ENCODE measurements at regions not wholly inside any gene's neighbourhood (a gene's known extent, or its start where the extent isn't known, plus 50 kb on each side); places are given as distances from the start of the nearest gene placed in this dataset.

- no peak for TF ChIP-seq CTCF (conservative IDR thresholded peaks at IDR 0.05 in 1 of 2, IDR thresholded peaks at IDR 0.05 in 1 of 2; ENCODE audit: extremely low read depth in 1 of 2, insufficient read depth in 1 of 2, low read depth in 1 of 2, low read length in 2 of 2)
- no peak for TF ChIP-seq EZH2 (IDR thresholded peaks at IDR 0.05; ENCODE audit: borderline replicate concordance, low read length)
Measured at GRCh38 chrX:115939070-115939469, 231.5 kb upstream of the AGTR2 start.

All from mammary epithelial cell (primary cell).